GM23248 (cell line): ENCODE measurements at regions not wholly inside any gene's neighbourhood (a gene's known extent, or its start where the extent isn't known, plus 50 kb on each side); places are given as distances from the start of the nearest gene placed in this dataset.

Experiments
- DNase-seq: peaks from one replicate; pipeline ENCODE4 v3.0.0-alpha.2; 2015
- H2AFZ ChIP-seq: fragments of 200-600 bp; sonication (generic); 2 replicates; pipeline ENCODE4 v1.6.1; 2016; ENCODE audit warnings: antibody characterized with exemption
- H3F3A ChIP-seq: fragments of 200-600 bp; sonication (generic); 2 replicates; pipeline ENCODE4 v1.6.1; 2016; ENCODE audit warnings: mild to moderate bottlenecking, antibody characterized with exemption, mixed run types; ENCODE audit not compliant: insufficient read depth
- H3K27ac ChIP-seq: fragments of 200-600 bp; sonication (generic); 2 replicates; pipeline ENCODE4 v1.5.1; 2016; ENCODE audit warnings: mild to moderate bottlenecking
- H3K27me3 ChIP-seq: fragments of 200-600 bp; sonication (generic); replicated peaks from 2 replicates; pipeline ENCODE4 v1.6.1; 2016; ENCODE audit warnings: mild to moderate bottlenecking; ENCODE audit not compliant: insufficient read depth
- H3K36me3 ChIP-seq: fragments of 200-600 bp; sonication (generic); 2 replicates; pipeline ENCODE4 v1.6.1; 2016; ENCODE audit warnings: low read depth, mild to moderate bottlenecking
- H3K4me1 ChIP-seq: fragments of 200-600 bp; sonication (generic); 2 replicates; pipeline ENCODE4 v1.6.1; 2016; ENCODE audit warnings: mild to moderate bottlenecking; ENCODE audit not compliant: insufficient read depth
- H3K4me2 ChIP-seq: fragments of 200-600 bp; sonication (generic); one replicate; pipeline ENCODE4 v1.6.1; 2016; ENCODE audit warnings: mild to moderate bottlenecking; ENCODE audit not compliant: unreplicated experiment
- H3K4me3 ChIP-seq: fragments of 200-600 bp; sonication (generic); 2 replicates; pipeline ENCODE4 v1.5.1; 2016; ENCODE audit warnings: mild to moderate bottlenecking
- H3K79me2 ChIP-seq: fragments of 200-600 bp; sonication (generic); 2 replicates; pipeline ENCODE4 v1.6.1; 2016; ENCODE audit warnings: mild to moderate bottlenecking; ENCODE audit not compliant: insufficient read depth
- H3K9ac ChIP-seq: fragments of 200-600 bp; sonication (generic); 2 replicates; pipeline ENCODE4 v1.6.1; 2016; ENCODE audit warnings: mild to moderate bottlenecking
- H3K9me2 ChIP-seq: fragments of 200-600 bp; sonication (generic); 2 replicates; pipeline ENCODE4 v1.6.1; 2016; ENCODE audit warnings: mixed run types, mild to moderate bottlenecking, moderate library complexity; ENCODE audit not compliant: insufficient read depth
- H3K9me3 ChIP-seq: fragments of 200-600 bp; sonication (generic); one replicate; pipeline ENCODE4 v1.6.1; 2017; ENCODE audit warnings: low read depth
- H4K20me1 ChIP-seq: fragments of 200-600 bp; sonication (generic); 2 replicates; pipeline ENCODE4 v1.6.0; 2016; ENCODE audit not compliant: insufficient read depth
- EZH2 ChIP-seq: fragments of 200-600 bp; sonication (generic); IDR thresholded peaks from 2 replicates; pipeline ENCODE4 v1.6.1; 2018; ENCODE audit warnings: antibody characterized with exemption, mild to moderate bottlenecking; ENCODE audit not compliant: insufficient read depth, poor library complexity, severe bottlenecking
- EZH2phosphoT487 ChIP-seq: fragments of 200-600 bp; sonication (generic); IDR thresholded peaks from 2 replicates; pipeline ENCODE4 v1.6.1; 2018; ENCODE audit warnings: antibody characterized with exemption, moderate library complexity, mild to moderate bottlenecking, low read depth; ENCODE audit not compliant: insufficient read depth
- WGBS, 2 experiments: methylation state at CpG; one replicate each; pipeline ENCODE4 v1.1.6; 2015 to 2017; ENCODE audit warnings: low lambda C conversion rate in 2 of 2, low coverage in 1 of 2; ENCODE audit errors: missing lambda C conversion rate in 2 of 2; 5-methylcytosine and 5-hydroxymethylcytosine counted together
- in situ Hi-C: fragments of 300-500 bp; cut with MboI; formaldehyde crosslinking; loops from 2 replicates; pipeline ENCODE4 v1.15.0; 2020

GRCh38 chr15:99496302-99496629, 69.5 kb upstream of the MEF2A start:
- in situ Hi-C loops: no loop called here
- Histone ChIP-seq H3K27me3 (no peaks in the 10 kb centered on the region), H3K4me3 (no peak overlapping the region), H3K4me2 (no peak overlapping the region), H3K4me1 (no peaks in the 10 kb centered on the region), H3K27ac (no peak overlapping the region), H3K9ac (no peak overlapping the region), H4K20me1 (no peaks in the 10 kb centered on the region), H3K79me2 (no peaks in the 10 kb centered on the region), H3K9me2 (no peaks in the 10 kb centered on the region), H3F3A (no peaks in the 10 kb centered on the region), H3K9me3 (no peaks in the 10 kb centered on the region), H3K36me3 (no peaks in the 10 kb centered on the region), H2AFZ (no peak overlapping the region)
- TF ChIP-seq EZH2 (no peak), EZH2phosphoT487 (no peak)
- no peak for DNase-seq
- WGBS, 2 experiments: 59 to 67% methylated on average over 8 to 9 of the region's 9 CpGs

DNA sequence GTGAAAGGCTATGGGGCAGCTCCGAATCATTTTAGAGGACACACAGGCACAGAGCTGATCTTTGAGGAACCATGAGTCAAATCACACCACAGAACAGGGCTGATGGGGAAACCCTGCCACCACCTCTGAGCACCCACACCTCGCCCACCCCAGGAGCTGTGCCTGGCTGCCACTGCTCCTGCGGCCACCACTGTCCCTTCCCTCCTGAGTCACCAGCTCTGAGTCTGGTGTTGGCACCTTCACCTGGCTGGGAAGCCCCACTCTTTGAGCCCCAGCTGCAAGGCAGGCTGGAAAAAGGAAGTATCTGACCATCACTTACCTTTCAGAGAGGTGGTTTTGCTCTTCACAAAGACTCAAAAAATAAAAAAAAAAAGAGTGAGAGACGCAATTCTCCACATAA, 63.6 kb upstream of the MEF2A start:
- DNase-seq: no peak
- no peaks in the 10 kb centered on the region; the same call in 1 of the 2 replicates for H3K27me3 ChIP-seq
- H3K9me2 ChIP-seq: no peaks in the 10 kb centered on the region
- no peak overlapping the region for H3K4me3 ChIP-seq
- no peak overlapping the region for H2AFZ ChIP-seq
- no peak overlapping the region for H3K4me2 ChIP-seq
- H3K36me3 ChIP-seq: no peaks in the 10 kb centered on the region
- no peak overlapping the region for H3K27ac ChIP-seq
- no peak overlapping the region for H3K9ac ChIP-seq
- peaks cover 3% of the 10 kb centered on the region for H3K4me1 ChIP-seq
- H3K79me2 ChIP-seq: no peaks in the 10 kb centered on the region
- TF ChIP-seq EZH2phosphoT487 (no peak), EZH2 (no peak)
- no peaks in the 10 kb centered on the region for H3F3A ChIP-seq
- H4K20me1 ChIP-seq: no peaks in the 10 kb centered on the region
- 80 to 83% methylated on average over 4 of the region's 4 CpGs for WGBS, 2 experiments
- no peaks in the 10 kb centered on the region for H3K9me3 ChIP-seq
- in situ Hi-C loops: no loop called here

GRCh38 chr15:99502661-99503060, 63.1 kb upstream of the MEF2A start:
- H2AFZ ChIP-seq: no peak overlapping the region

DNA sequence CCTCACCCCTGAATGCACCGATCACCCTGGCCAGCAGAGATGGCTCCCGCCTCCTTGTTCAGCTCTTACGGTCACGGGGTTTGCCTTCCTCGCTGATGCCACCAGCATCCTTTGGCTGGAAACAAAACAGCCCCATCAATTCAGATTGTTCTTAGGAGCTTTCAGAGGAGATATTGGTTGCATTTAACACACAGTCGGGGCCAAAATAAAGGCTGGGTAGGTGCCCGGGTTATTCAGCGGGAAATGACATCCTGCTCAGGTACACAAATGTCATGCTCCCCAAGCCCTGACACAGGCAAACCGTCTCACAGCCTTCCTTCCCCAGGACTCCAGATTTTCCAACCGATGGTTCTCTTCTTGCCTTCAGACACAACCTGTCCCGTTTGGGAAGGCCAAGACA, 62.4 kb upstream of the MEF2A start:
- Histone ChIP-seq H3K27ac (no peak overlapping the region), H3K4me2 (no peak overlapping the region), H3K79me2 (no peaks in the 10 kb centered on the region), H3K4me1 (peaks cover 15% of the 10 kb centered on the region), H3K36me3 (no peaks in the 10 kb centered on the region), H4K20me1 (no peaks in the 10 kb centered on the region), H3K9me3 (no peaks in the 10 kb centered on the region), H3F3A (no peaks in the 10 kb centered on the region), H3K4me3 (no peak overlapping the region), H3K27me3 (no peaks in the 10 kb centered on the region; the same call in 1 of the 2 replicates), H3K9ac (no peak overlapping the region), H2AFZ (no peak overlapping the region), H3K9me2 (no peaks in the 10 kb centered on the region)
- DNase-seq: no peak
- WGBS, 2 experiments: 92 to 95% methylated on average over 11 of the region's 11 CpGs
- in situ Hi-C loops: no loop called here
- TF ChIP-seq EZH2phosphoT487 (no peak), EZH2 (no peak)

More at GRCh38 chr15:99502661-99503060, 63.1 kb upstream of the MEF2A start:
- Histone ChIP-seq H3K9ac (no peak overlapping the region), H3K4me3 (no peak overlapping the region), H3K27me3 (no peaks in the 10 kb centered on the region; the same call in 1 of the 2 replicates), H3K9me2 (no peaks in the 10 kb centered on the region), H3F3A (no peaks in the 10 kb centered on the region), H3K9me3 (no peaks in the 10 kb centered on the region), H4K20me1 (no peaks in the 10 kb centered on the region), H3K4me1 (peaks cover 7% of the 10 kb centered on the region), H3K36me3 (no peaks in the 10 kb centered on the region), H3K4me2 (no peak overlapping the region), H3K27ac (no peak overlapping the region), H3K79me2 (no peaks in the 10 kb centered on the region)
- WGBS, 2 experiments: 79 to 91% methylated on average over 5 of the region's 5 CpGs
- TF ChIP-seq EZH2phosphoT487 (no peak), EZH2 (no peak)
- in situ Hi-C loops: no loop called here
- DNase-seq: no peak

DNA sequence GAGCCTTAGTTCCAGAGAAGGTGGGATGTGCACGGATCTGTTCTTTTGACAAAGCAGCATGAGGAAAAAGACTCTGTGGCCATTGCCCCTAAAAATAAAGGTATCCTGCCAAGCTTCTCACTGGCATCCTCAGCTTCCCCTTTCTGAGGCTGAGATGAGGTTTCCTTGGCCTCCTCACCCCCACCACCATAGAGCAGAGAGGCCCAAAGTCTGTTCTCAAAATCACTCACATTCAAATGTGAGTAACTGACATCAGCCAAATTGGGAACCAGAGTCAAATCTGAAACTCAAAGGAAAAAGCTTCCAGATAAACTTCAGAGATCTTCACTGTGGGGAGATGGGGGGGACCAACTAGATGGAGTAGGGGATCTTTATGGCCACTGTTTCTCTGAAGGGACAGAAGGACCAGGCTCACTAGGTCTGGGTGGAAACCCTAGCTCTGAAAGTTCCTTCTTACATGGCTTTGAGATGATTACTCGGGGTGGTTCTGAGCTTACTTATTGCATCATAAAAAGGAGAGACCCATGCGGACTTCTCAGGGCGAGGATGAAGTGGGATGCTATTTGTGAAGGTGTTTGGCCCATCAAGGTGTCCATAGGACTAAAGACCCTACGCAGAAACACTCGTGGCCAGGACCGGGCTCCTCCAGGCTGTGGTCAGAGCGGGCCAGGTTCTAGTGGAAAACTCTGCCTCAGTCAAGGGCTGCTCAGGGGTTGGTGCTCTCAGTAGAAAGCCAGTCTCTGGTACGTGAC, 61.5 kb upstream of the MEF2A start:
- Histone ChIP-seq H3K36me3 (no peaks in the 10 kb centered on the region), H3K9ac (no peak overlapping the region), H3K4me3 (no peak overlapping the region), H3K4me1 (peaks cover 17% of the 10 kb centered on the region), H3K27ac (no peak overlapping the region), H4K20me1 (no peaks in the 10 kb centered on the region), H2AFZ (no peak overlapping the region), H3K9me2 (no peaks in the 10 kb centered on the region), H3K9me3 (no peaks in the 10 kb centered on the region), H3K79me2 (no peaks in the 10 kb centered on the region), H3K27me3 (no peaks in the 10 kb centered on the region; the same call in 1 of the 2 replicates), H3F3A (no peaks in the 10 kb centered on the region), H3K4me2 (no peak overlapping the region)
- no peak for DNase-seq
- TF ChIP-seq EZH2phosphoT487: no peak
- TF ChIP-seq EZH2: no peak
- in situ Hi-C loops: no loop called here
- WGBS, 2 experiments: 85 to 87% methylated on average over 9 of the region's 9 CpGs
